Fibroblast of the aortic adventitia (primary cell): ENCODE measurements at regions not wholly inside any gene's neighbourhood (a gene's known extent, or its start where the extent isn't known, plus 50 kb on each side); places are given as distances from the start of the nearest gene placed in this dataset.

ENCODE experiments used
- DNase-seq: peaks from one replicate; pipeline ENCODE4 v3.0.0-alpha.2; 2010; ENCODE audit warnings: low read depth
- H3K4me3 ChIP-seq: 2 replicates; pipeline ENCODE4 v1.5.1; 2011; ENCODE audit warnings: low read depth, mild to moderate bottlenecking, control low read depth, low read length, moderate library complexity
- TF ChIP-seq, protein P1 (sequence below): IDR thresholded peaks from 2 replicates; pipeline ENCODE4 v1.5.1; 2011; ENCODE audit warnings: mild to moderate bottlenecking, low read length, control low read depth, inconsistent platforms; ENCODE audit not compliant: insufficient read depth

DNA sequence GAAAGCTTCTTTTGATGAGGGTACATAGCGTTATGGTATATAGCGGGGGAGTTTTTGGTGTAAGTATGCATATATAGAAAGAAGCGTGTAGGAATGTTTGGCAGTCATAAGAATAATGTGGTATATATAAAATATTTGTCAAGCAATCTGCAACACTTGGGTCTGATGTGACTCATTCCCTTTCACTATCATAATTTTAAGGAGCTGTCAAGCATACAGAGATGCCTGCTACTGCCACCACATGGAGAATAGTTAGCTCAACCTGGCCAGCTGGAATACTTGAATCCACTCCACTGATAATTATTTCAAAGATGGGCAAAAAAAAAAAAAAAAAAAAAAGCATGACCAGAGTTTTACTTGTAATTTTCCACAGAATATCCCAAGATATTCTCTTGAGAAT lies 559.8 kb upstream of the REG3G start:
- H3K4me3 ChIP-seq: no peak overlapping the region
- DNase-seq: no peak
- TF ChIP-seq, protein P1, sequence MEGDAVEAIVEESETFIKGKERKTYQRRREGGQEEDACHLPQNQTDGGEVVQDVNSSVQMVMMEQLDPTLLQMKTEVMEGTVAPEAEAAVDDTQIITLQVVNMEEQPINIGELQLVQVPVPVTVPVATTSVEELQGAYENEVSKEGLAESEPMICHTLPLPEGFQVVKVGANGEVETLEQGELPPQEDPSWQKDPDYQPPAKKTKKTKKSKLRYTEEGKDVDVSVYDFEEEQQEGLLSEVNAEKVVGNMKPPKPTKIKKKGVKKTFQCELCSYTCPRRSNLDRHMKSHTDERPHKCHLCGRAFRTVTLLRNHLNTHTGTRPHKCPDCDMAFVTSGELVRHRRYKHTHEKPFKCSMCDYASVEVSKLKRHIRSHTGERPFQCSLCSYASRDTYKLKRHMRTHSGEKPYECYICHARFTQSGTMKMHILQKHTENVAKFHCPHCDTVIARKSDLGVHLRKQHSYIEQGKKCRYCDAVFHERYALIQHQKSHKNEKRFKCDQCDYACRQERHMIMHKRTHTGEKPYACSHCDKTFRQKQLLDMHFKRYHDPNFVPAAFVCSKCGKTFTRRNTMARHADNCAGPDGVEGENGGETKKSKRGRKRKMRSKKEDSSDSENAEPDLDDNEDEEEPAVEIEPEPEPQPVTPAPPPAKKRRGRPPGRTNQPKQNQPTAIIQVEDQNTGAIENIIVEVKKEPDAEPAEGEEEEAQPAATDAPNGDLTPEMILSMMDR: no peak

DNA sequence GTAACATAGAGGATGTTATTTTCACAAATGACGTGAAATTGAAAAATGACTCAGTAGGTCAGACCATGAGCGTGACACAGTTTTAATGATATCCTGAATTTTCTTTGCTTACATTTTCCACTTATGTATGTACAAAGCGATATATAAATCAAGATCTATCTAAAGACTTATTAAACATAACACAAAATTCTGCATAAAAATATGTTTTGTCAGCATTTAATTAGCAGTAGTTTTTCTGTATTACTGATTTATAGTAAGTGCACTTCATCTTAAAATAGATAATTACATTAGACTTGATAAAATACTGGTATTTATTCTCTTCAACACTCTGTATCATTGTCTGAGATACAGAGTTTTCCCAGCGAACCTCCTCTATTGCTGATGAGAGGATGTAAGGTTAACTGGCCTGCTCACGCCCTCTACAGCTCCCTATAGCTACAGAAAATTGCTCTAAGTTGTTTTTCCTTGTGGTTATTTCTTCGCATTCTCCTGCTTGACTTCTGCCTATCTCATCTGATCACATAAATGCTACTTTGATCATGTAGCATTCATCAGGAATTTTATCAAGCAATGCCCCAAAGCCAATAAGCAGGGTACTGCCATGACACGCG lies 548.8 kb upstream of the REG3G start:
- TF ChIP-seq, protein P1: no peak
- DNase-seq: no peak
- H3K4me3 ChIP-seq: no peak overlapping the region

DNA sequence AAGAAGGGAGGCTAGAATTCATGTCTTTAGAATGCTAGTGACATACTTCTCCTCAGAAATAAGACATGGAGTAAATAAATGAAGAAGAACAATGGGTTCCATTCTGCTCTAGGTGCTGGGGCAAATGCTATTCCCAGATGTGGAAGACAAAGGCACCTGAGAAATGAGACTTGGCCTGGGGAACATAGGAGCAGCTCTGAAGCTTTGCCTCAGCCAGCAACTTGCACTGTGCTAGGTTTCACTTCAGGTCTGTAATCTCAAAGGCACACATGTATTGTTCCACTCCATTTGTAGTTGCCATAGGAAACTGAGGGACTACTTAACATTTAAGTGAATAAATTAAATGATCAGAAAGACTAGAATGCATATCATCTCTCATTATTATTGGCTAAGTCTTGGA lies 538.9 kb upstream of the REG3G start:
- no peak overlapping the region for H3K4me3 ChIP-seq
- DNase-seq: no peak
- TF ChIP-seq, protein P1: no peak

DNA sequence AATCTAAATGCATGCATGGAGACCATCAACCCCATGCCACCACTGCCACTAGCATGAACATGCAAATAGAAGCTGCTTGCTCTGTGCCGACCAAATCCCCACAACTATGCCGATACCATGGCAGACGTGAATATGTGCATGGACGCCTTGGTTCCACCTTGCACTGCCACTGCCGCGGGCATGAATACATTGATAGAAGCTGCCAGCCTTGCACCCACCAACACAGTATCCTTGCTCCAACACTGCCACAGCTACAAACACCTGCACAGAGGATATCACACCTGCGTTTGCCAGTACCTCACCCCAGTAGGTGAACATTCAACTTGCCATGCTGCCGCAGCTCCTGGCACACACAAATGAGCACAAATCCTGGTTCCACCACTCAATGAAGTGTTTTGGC lies 527.4 kb upstream of the REG3G start:
- H3K4me3 ChIP-seq: no peak overlapping the region
- TF ChIP-seq, protein P1: no peak
- DNase-seq: no peak

DNA sequence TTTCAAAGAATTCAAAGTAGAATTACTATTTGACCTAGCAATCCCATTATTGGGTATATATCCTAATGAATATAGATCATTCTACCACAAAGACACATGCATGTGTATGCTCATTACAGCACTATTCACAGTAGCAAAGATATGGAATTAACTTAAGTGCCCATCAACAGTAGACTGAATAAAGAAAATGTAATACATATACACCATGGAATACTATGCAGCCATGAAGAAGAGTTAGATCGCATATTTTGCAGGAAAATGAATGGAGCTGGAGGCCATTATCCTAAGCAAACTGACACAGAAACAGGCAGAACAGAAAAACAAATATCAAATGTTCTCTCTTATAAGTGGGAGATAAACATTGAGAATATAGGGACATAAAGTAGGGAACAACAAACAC lies 519.2 kb upstream of the REG3G start:
- TF ChIP-seq, protein P1: no peak
- no peak for DNase-seq

DNA sequence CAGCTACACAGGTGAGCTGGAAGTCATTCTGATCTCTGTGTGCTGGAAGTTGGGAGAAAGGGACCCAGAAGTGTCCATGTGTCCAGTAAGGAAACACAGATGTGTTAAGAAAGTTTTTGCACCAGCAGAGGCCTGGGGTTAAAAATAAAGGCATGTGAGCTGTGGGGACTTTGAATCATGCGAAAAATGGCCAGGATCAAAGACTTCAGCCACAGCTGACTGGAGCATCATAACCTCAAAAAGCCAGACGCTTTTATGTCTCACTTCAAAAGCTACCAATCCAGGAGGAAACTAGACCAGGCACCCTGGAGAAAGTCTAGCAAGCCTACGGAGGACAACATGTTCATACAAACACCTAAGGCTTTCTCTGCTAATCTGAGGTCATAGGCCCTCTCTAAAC lies 503.6 kb upstream of the REG3G start:
- no peak for DNase-seq
- TF ChIP-seq, protein P1: no peak

More for the DNA sequence above, 519.2 kb upstream of the REG3G start:
- no peak overlapping the region for H3K4me3 ChIP-seq

More for the DNA sequence above, 503.6 kb upstream of the REG3G start:
- no peak overlapping the region for H3K4me3 ChIP-seq
